Osteoblast (primary cell): ENCODE measurements at regions not wholly inside any gene's neighbourhood (a gene's known extent, or its start where the extent isn't known, plus 50 kb on each side); places are given as distances from the start of the nearest gene placed in this dataset.

ENCODE experiments used
- DNase-seq: peaks from one replicate; pipeline ENCODE4 v3.0.0; 2011; ENCODE audit warnings: low spot score, mixed read lengths; ENCODE audit not compliant: insufficient read length; ENCODE audit errors: missing footprints
- H2AFZ ChIP-seq: 2 replicates; pipeline ENCODE4 v1.6.0; 2011; ENCODE audit warnings: mild to moderate bottlenecking, low read length
- H3K27ac ChIP-seq: 2 replicates; pipeline ENCODE4 v1.5.1; 2011; ENCODE audit warnings: mild to moderate bottlenecking, low read depth, low read length, moderate library complexity
- H3K27me3 ChIP-seq: 2 replicates; pipeline ENCODE4 v1.6.0; 2012; ENCODE audit warnings: mild to moderate bottlenecking, control low read depth, inconsistent platforms, low read length, moderate library complexity; ENCODE audit not compliant: insufficient read depth
- H3K36me3 ChIP-seq: 2 replicates; pipeline ENCODE4 v1.5.1; 2011; ENCODE audit warnings: mild to moderate bottlenecking, low read length, control low read depth, moderate library complexity; ENCODE audit not compliant: insufficient read depth
- H3K4me1 ChIP-seq: 2 replicates; pipeline ENCODE4 v1.5.1; 2011; ENCODE audit warnings: mild to moderate bottlenecking, low read length, control low read depth, moderate library complexity; ENCODE audit not compliant: insufficient read depth
- H3K4me2 ChIP-seq: 2 replicates; pipeline ENCODE4 v1.6.0; 2011; ENCODE audit warnings: mild to moderate bottlenecking, low read length; ENCODE audit not compliant: insufficient read depth
- H3K4me3 ChIP-seq: fragments of 200-600 bp; sonication (generic); 3 replicates; pipeline ENCODE4 v1.5.1; 2012; ENCODE audit warnings: mild to moderate bottlenecking, low read length, inconsistent platforms; ENCODE audit not compliant: insufficient read depth
- H3K79me2 ChIP-seq: 2 replicates; pipeline ENCODE4 v1.6.0; 2012; ENCODE audit warnings: mild to moderate bottlenecking, low read length, control low read depth, inconsistent platforms; ENCODE audit not compliant: insufficient read depth
- H3K9me3 ChIP-seq: 2 replicates; pipeline ENCODE4 v1.5.1; 2011; ENCODE audit warnings: low read depth, low read length, control low read depth
- H4K20me1 ChIP-seq: 2 replicates; pipeline ENCODE4 v1.6.0; 2012; ENCODE audit warnings: mild to moderate bottlenecking, low read length, control low read depth; ENCODE audit not compliant: insufficient read depth
- TF ChIP-seq, protein P1 (sequence below): IDR thresholded peaks from 2 replicates; pipeline ENCODE4 v1.5.1; 2011; ENCODE audit warnings: mild to moderate bottlenecking, low read depth, low read length, moderate library complexity; ENCODE audit errors: extremely low read depth

DNA sequence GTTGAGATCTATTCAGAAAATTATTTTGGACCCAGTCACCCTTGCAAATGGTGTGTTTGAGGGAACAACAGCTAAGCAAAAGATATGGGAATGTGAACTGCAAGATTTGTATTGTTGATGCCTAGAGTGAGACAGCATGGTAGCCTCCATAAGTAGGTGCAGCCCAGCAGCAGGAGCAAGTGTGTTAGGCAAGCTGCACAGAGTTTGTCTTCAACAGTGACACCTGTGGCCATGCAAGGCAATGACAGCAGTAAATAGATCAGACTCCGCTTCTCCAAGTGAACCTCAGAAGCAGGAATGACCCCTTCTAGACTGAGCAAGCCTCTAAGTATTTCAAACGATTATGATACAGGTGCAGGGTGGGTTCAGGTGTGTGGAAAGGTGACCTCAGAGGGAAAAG is 133.4 kb upstream of the MSX1 start:
- Histone ChIP-seq H3K27ac (no peak overlapping the region), H3K4me1 (no peaks in the 10 kb centered on the region), H3K27me3 (no peaks in the 10 kb centered on the region), H3K79me2 (no peaks in the 10 kb centered on the region), H3K4me2 (no peak overlapping the region), H3K4me3 (no peak overlapping the region), H4K20me1 (no peaks in the 10 kb centered on the region), H3K36me3 (no peaks in the 10 kb centered on the region), H2AFZ (no peak overlapping the region), H3K9me3 (peaks cover 9% of the 10 kb centered on the region)
- no peak for DNase-seq
- TF ChIP-seq, protein P1, sequence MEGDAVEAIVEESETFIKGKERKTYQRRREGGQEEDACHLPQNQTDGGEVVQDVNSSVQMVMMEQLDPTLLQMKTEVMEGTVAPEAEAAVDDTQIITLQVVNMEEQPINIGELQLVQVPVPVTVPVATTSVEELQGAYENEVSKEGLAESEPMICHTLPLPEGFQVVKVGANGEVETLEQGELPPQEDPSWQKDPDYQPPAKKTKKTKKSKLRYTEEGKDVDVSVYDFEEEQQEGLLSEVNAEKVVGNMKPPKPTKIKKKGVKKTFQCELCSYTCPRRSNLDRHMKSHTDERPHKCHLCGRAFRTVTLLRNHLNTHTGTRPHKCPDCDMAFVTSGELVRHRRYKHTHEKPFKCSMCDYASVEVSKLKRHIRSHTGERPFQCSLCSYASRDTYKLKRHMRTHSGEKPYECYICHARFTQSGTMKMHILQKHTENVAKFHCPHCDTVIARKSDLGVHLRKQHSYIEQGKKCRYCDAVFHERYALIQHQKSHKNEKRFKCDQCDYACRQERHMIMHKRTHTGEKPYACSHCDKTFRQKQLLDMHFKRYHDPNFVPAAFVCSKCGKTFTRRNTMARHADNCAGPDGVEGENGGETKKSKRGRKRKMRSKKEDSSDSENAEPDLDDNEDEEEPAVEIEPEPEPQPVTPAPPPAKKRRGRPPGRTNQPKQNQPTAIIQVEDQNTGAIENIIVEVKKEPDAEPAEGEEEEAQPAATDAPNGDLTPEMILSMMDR = peak; percentile 21

DNA sequence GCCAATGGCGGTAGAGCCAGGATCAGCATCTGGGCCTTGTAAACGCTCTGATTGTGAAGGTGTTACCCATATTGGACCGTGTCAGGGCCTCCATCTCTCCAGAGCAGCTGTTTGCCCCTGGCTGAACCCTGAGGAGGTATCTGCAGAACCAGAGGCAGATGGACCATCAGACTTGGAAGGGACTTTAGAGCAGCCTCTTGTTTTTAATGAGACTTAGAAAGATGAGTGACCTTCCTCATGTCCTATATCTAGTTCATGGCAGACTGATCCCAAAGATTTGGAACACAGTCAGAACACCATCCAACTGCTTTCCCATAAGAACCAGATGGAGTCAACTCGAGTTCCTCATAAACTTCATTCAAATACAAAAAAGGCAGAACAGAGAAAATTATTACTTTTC is 135.1 kb upstream of the MSX1 start:
- Histone ChIP-seq H3K4me2 (no peak overlapping the region), H3K27ac (no peak overlapping the region), H3K79me2 (no peaks in the 10 kb centered on the region), H4K20me1 (no peaks in the 10 kb centered on the region), H3K36me3 (no peaks in the 10 kb centered on the region), H3K27me3 (no peaks in the 10 kb centered on the region), H3K4me3 (no peak overlapping the region), H3K9me3 (peaks cover 9% of the 10 kb centered on the region), H3K4me1 (no peaks in the 10 kb centered on the region), H2AFZ (no peak overlapping the region)
- DNase-seq = no peak
- TF ChIP-seq, protein P1 = no peak

DNA sequence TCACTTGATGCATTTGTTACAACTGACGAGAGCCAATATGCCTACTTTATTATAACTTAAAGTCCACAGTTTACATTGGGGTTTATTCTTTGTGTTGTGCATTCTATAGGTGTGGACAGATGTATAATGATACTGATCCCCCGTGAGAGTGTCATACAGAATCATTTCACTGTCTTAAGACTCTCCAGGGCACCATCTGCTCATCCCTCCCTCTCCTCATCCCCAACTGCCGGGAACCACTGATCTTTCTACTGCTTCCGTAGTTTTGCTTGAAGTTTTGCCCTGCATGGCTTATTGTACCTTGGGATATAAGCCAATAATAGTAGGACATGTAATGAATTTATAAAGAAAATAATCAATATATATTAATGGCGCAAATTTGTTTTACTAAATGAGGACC is 137.8 kb upstream of the MSX1 start:
- H2AFZ ChIP-seq = no peak overlapping the region
- no peaks in the 10 kb centered on the region for H3K27me3 ChIP-seq
- H3K4me2 ChIP-seq = no peak overlapping the region
- H3K27ac ChIP-seq = no peak overlapping the region
- H3K9me3 ChIP-seq = peaks cover 9% of the 10 kb centered on the region
- no peak overlapping the region for H3K4me3 ChIP-seq
- no peak for DNase-seq
- no peaks in the 10 kb centered on the region for H3K36me3 ChIP-seq
- TF ChIP-seq, protein P1 = no peak
- H3K79me2 ChIP-seq = no peaks in the 10 kb centered on the region
- H3K4me1 ChIP-seq = no peaks in the 10 kb centered on the region
- H4K20me1 ChIP-seq = no peaks in the 10 kb centered on the region

DNA sequence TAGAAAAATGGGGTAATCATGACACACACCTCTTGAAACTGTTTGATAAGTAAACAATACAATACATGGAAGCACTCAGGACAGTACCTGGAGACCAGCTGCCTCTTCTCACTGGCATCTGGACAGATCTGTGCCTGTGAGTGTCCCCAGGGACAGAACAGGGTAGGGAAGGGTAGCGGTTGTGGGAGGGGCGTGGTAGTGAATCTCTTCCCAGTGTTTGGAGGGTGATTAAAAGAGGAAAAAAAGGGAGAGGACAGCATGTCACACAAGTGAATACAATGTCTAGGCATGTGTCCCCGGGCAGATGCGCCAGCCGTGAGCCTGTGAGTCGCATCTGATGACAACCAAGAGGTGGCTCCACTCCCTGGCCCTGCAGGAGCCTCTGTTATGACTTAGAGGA is 138.8 kb upstream of the MSX1 start:
- TF ChIP-seq, protein P1 = no peak
- no peaks in the 10 kb centered on the region for H3K79me2 ChIP-seq
- H3K4me2 ChIP-seq = no peak overlapping the region
- H2AFZ ChIP-seq = no peak overlapping the region
- no peaks in the 10 kb centered on the region for H3K36me3 ChIP-seq
- H4K20me1 ChIP-seq = no peaks in the 10 kb centered on the region
- no peaks in the 10 kb centered on the region for H3K27me3 ChIP-seq
- no peak overlapping the region for H3K27ac ChIP-seq
- H3K4me1 ChIP-seq = no peaks in the 10 kb centered on the region
- no peak for DNase-seq
- no peak overlapping the region for H3K4me3 ChIP-seq
- peaks cover under 1% of the 10 kb centered on the region for H3K9me3 ChIP-seq
